GM21529 (cell line): ENCODE measurements at regions not wholly inside any gene's neighbourhood (a gene's known extent, or its start where the extent isn't known, plus 50 kb on each side); places are given as distances from the start of the nearest gene placed in this dataset.

Source experiments
- ATAC-seq: cut with Tn5 transposase; IDR thresholded peaks from one replicate; pipeline ENCODE4 v1.9.1; 2021; ENCODE audit not compliant: unreplicated experiment

GRCh38 chr4:187302457-187303150 is 578.9 kb upstream of the FAT1 start:
- ATAC-seq, result no peak

- ATAC-seq, result no peak
Observed at GRCh38 chr4:187304133-187304532, 580.5 kb upstream of the FAT1 start.

GRCh38 chr4:187307131-187307530 is 583.5 kb upstream of the FAT1 start:
- no peak for ATAC-seq

- no peak for ATAC-seq
Observed at GRCh38 chr4:187309456-187309855, 585.8 kb upstream of the FAT1 start.

GRCh38 chr4:187312299-187312698 is 588.6 kb upstream of the FAT1 start:
- no peak for ATAC-seq

GRCh38 chr4:187317799-187318198 is 594.1 kb upstream of the FAT1 start:
- no peak for ATAC-seq

- no peak for ATAC-seq
Observed at GRCh38 chr4:187321711-187322110, 598.1 kb upstream of the FAT1 start.

GRCh38 chr4:187332141-187332540 is 608.5 kb upstream of the FAT1 start:
- ATAC-seq, result no peak

- ATAC-seq, result no peak
Observed at GRCh38 chr4:187333151-187333550, 609.5 kb upstream of the FAT1 start.

GRCh38 chr4:187335339-187335738 is 611.7 kb upstream of the FAT1 start:
- no peak for ATAC-seq

GRCh38 chr4:187354740-187355139 is 631.1 kb upstream of the FAT1 start:
- no peak for ATAC-seq

GRCh38 chr4:187357045-187357643 is 633.5 kb upstream of the FAT1 start:
- no peak for ATAC-seq

- no peak for ATAC-seq
Observed at GRCh38 chr4:187357821-187358220, 634.2 kb upstream of the FAT1 start.

GRCh38 chr4:187362937-187363857 is 632.4 kb upstream of the ZFP42 start:
- ATAC-seq, result no peak

- no peak for ATAC-seq
Observed at GRCh38 chr4:187364401-187364800, 631.2 kb upstream of the ZFP42 start.

- ATAC-seq, result no peak
Observed at GRCh38 chr4:187364851-187365250, 630.7 kb upstream of the ZFP42 start.

GRCh38 chr4:187366530-187366929 is 629.0 kb upstream of the ZFP42 start:
- ATAC-seq, result no peak

GRCh38 chr4:187370918-187371317 is 624.7 kb upstream of the ZFP42 start:
- no peak for ATAC-seq

GRCh38 chr4:187378441-187378840 is 617.1 kb upstream of the ZFP42 start:
- ATAC-seq, result no peak

- no peak for ATAC-seq
Observed at GRCh38 chr4:187380181-187380581, 615.4 kb upstream of the ZFP42 start.

GRCh38 chr4:187383181-187383580 is 612.4 kb upstream of the ZFP42 start:
- no peak for ATAC-seq

- no peak for ATAC-seq
Observed at GRCh38 chr4:187387739-187388138, 607.8 kb upstream of the ZFP42 start.
